ENCODE measurements at regions not wholly inside any gene's neighbourhood (a gene's known extent, or its start where the extent isn't known, plus 50 kb on each side); places are given as distances from the start of the nearest gene placed in this dataset.

DNA sequence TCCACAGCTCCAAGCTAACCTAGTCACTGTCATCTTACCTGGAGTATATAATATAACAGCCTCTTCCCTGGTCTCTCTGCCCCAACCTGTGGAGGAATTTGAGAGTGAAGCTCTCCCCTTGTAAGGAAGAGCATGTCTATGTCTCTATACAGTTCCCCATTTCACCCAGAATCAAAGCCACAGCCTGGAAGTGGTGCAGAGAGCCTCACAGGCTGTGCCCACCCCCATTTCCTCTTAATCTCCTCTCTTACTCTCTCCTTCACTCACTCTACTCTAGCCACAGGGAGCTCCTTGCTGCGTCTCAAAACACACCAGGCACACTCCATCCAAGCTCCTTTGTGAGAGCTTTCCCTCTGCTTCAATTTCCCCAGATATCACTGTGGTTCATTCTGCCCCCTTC lies 302.5 kb upstream of the ISX start:
- no peak overlapping the region for H3K27ac ChIP-seq
- TF ChIP-seq, protein P1, sequence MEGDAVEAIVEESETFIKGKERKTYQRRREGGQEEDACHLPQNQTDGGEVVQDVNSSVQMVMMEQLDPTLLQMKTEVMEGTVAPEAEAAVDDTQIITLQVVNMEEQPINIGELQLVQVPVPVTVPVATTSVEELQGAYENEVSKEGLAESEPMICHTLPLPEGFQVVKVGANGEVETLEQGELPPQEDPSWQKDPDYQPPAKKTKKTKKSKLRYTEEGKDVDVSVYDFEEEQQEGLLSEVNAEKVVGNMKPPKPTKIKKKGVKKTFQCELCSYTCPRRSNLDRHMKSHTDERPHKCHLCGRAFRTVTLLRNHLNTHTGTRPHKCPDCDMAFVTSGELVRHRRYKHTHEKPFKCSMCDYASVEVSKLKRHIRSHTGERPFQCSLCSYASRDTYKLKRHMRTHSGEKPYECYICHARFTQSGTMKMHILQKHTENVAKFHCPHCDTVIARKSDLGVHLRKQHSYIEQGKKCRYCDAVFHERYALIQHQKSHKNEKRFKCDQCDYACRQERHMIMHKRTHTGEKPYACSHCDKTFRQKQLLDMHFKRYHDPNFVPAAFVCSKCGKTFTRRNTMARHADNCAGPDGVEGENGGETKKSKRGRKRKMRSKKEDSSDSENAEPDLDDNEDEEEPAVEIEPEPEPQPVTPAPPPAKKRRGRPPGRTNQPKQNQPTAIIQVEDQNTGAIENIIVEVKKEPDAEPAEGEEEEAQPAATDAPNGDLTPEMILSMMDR (conservative IDR thresholded peaks at IDR 0.05): no peak

DNA sequence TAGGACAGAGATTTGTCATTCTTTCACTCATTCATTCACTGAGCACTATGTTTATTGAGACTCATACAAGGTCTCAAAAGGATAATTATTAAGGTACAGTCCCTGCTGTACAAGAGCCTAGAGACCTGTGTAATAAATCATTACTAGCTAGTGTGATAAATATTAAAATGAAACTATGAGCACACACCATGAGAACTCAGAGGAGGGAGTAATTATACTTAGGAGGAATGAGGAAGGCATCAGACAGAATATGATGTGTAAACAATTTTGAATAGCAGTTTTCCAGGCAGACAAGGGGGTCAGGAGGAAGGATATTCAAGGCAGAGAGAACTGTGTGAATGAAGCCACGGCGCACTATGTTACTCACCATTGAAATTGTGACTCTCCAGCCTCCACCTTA lies 300.8 kb upstream of the ISX start:
- TF ChIP-seq, protein P1 (conservative IDR thresholded peaks at IDR 0.05): no peak
- no peak overlapping the region for H3K27ac ChIP-seq

DNA sequence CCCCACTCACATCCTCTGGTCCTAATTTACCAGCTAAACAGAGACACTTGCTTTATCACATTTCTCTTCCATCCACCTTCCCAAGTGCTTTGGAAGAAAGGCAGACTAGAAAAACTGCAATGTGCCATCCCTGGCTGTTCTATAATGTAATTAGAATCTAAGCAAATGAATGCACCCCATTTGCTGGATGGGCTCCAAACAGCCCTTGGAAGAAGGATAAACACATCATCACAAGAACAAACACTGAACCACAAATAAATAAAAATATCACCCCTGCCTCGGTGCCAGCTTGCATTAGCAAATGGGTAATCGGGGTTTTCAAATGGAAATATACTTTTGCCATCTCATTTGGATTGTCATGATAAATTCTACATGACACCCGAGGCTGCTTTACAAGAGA lies 296.6 kb upstream of the ISX start:
- TF ChIP-seq, protein P1 (conservative IDR thresholded peaks at IDR 0.05): no peak
- H3K27ac ChIP-seq: no peak overlapping the region

DNA sequence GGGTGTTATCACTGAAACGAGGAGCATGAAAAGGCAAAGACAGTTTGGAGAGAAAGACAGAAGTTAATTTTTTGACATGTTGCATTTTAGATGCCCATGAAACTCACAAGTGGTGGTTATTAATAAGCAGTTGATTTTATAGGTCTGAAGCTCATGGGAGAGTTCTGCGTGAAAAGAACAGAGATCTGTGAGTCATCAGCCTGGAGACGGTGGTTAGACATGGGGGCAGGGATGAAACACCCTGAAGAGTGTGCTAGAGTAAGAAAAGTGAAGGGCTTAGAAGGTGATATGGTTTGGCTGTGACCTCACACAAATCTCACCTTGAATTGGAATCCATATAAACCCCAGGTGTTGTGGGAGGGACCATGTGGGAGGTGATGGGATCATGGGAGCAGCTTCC lies 289.1 kb upstream of the ISX start:
- no peak overlapping the region for H3K27ac ChIP-seq
- TF ChIP-seq, protein P1 (conservative IDR thresholded peaks at IDR 0.05): no peak

DNA sequence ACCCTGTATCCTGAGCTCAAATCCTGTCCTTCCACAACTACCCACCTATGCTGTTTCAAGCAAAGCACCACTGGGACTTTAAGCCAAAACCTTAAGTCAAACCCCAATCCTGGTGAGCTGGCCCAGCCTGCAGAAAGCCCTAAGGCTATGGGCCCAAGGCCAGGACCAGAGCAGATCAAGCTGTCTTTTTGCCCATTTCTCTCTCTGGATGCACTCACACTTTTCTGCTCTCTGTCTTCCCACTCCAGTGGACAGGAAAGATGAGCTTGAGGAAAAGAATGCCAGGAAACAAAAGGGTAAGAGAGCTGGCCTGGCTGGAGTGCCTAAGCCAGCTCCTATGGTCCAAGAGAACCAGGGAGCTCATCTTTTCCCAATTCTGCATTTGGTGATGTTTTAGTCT lies 284.3 kb upstream of the ISX start:
- no peak overlapping the region for H3K27ac ChIP-seq
- TF ChIP-seq, protein P1 (conservative IDR thresholded peaks at IDR 0.05): no peak

DNA sequence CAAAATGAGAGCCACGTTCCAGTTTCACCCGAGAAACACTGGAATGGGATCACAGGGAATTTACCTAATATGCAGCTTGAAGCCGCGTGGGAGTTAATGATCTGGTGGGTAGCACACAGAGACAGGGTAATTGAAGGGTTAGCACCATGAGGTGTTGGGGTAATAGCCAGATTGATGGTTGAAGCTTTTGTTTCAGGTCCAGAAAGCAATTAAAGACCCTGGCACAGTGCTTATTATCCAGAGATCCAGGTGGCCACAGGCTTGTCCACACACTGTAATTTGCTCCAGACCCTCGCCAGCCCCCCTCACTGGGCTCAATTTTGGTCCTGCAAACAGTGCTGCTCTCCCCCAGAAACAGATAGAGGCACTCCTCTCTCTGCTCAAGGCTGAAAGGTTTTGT lies 282.5 kb upstream of the ISX start:
- no peak overlapping the region for H3K27ac ChIP-seq
- TF ChIP-seq, protein P1 (conservative IDR thresholded peaks at IDR 0.05): no peak

DNA sequence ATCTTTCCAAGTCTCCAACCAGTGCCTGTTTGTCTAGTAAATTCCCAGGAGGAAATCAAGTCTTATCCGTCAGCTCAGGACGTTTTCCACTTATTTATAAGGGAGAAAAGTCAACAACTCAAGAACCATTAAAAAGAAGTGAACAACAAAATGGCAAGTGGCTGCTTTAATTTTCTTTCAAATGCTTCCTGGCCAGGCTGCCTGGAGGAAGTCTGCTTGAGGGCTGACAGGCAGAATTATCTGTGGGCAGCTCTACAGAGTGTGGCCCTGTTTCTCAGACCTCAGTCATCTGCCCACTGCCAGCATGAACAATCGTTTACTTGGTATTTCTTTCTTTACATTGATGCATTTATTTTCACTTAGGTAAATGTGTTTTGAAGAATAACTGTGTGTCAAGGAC lies 281.9 kb upstream of the ISX start:
- TF ChIP-seq, protein P1 (conservative IDR thresholded peaks at IDR 0.05): no peak
- H3K27ac ChIP-seq: no peak overlapping the region

DNA sequence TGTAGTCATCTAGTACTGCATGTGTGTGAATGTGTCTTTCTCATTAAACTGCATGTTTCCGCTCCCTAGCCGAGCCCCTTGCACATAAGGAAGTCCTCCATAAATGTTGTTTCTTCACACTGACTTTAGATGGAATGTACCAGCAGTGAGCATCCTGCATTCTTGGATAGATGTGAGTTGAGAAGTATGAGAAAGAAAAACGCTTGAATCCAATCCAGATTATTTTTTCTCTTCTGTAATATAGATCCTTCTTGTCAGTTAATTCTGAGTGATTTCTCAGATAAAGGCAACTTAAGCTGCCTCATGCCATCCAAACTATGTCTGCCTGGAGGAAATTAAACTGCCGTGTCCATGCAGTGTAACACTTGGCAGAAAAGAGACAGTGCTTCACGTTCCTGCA lies 268.1 kb upstream of the ISX start:
- TF ChIP-seq, protein P1 (conservative IDR thresholded peaks at IDR 0.05): no peak
- H3K27ac ChIP-seq: no peak overlapping the region
